NCI-H2227 (cell line): ENCODE measurements at regions not wholly inside any gene's neighbourhood (a gene's known extent, or its start where the extent isn't known, plus 50 kb on each side); places are given as distances from the start of the nearest gene placed in this dataset.
"Not testable (repeated sequence)": the region's sequence is repeated elsewhere in the genome, so short reads cannot be mapped to it uniquely, and the experiment has no call there.

Source experiments
- DNase-seq: peaks from one replicate; lab custom pipeline; 2025; ENCODE audit not compliant: unreplicated experiment; lab: John Stamatoyannopoulos, UW

DNA sequence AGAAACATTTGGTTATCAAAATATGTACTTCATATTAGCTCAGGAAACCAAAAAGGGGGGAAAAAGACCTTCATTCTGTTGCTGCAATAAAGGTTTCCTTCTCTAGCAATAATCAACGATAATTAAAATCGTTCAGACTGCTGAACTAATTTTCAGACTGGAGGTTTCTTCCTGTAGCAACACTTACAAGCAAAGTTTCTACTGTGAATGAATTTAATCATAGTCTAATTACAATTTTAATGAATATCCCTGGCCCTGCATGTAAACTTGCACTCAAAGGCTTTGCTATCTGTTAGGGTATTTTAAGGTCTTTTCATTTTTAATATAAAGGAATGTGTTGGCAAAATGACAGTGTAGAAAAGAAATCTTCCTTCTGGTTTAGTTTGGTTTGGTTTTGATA lies 265.2 kb downstream of the QDPR start:
- no peak for DNase-seq

- DNase-seq = no peak
These were observed 270.1 kb downstream of the QDPR start for GRCh38 chr4:17241835-17242234.

DNA sequence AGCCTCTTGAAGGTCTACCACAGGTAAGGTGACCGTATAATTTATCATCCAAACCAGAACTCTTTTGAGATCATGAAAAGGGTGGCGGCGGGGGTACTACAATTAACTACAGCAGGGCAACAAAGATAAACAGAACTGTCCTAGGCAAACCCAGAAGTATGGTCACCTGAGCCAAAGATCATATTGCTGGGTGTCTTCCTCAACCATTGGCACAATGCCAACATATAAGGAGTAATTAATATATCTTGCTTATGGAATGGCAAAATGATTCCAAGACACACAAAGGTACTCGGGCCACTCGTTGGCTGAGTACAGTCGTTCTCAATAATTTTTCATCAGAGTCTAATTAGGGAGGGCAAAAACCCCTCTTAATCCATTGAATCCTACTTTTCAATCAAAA lies 273.3 kb downstream of the QDPR start:
- DNase-seq = no peak

GRCh38 chr4:17236686-17237085 lies 275.2 kb downstream of the QDPR start:
- DNase-seq = no peak

GRCh38 chr4:17234678-17235077 lies 277.2 kb downstream of the QDPR start:
- DNase-seq = no peak

DNA sequence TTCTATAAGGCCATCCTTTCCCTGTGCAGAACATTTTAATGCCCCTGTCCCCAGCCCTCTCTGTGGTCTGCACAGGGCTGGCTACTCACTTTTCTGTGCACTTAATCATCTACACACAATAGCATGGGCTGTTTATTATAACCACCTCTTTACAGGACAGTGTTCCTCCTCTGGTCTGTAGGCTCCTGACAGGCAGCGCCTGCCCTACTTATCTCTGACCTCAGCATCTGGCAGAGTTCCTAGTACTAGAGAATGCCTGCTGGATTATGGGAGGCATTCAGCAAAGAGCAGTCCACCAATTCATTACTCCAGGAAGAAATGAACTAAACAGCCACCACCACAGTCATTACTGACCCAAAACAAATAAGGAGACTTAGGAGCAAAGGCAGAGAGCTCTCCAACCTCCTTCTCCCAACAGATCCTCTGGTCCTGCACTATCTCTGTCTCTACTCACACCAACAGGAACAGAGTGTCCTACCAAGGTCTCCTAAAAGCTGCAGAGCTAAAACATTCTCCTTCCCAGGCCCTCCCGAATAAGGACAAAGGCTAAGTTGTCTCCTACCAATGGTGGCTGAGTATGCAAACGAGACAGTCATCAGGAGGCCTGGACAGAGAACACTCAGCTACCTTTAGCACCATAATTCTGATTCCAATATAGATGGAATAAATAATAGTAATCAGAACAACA lies 279.2 kb downstream of the QDPR start:
- DNase-seq = no peak

GRCh38 chr4:17231880-17232475 lies 279.9 kb downstream of the QDPR start:
- DNase-seq = not testable (repeated sequence)

DNA sequence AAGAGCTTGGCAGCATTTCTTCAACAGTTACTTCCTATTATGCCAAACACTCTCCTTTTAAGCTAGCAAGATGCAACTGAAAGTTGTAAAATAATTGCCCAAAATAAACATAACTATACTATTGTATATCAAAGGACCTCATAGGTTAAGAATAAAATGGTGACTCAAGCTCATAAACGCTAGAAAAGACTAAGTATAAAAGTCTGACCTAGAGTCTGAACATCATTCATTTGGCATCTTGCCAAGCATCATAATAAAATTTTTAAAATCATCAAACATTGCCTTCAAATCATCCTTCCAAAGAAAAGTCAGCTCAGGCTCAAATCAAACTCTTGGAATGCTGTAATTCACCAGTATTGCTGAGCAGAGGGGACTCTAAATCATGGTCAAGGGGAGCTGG lies 281.2 kb downstream of the QDPR start:
- DNase-seq = no peak

DNA sequence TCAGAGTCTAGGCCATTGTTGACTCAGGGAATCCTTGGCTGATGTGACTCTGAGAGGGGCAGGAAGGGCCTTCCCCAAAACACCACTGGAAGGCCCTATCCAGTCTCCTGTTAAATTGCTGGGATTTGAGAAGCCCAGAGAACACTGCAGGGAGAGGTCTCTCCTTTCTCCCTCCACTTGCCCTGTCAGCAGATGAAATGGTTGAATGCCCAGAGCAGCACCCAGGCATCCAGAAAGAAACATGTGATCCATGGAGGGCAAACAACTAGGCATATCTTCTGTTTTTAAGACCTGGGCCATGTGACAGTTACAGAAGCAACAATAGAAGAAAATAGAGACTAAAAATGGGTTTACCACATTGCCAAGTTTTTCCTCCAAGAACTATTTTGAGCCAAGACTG lies 291.1 kb downstream of the QDPR start:
- no peak for DNase-seq

DNA sequence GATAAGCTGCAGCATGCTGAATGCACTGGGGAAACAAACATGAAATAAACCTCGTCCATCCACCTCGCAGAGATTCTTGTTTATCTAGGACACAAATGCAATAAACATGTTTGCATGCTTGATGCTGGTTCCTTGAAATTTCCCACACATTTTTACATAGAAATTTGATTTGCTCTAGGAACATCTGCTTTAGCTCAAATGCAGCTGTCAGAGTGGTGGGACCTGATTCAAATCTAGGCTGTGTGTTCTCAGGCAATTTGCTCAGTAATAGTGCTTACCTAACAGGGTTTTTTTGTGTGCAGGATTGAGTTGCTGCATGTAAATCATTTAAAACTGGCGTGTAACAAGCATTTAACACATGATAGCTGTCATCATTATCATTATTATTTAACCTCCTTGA lies 293.1 kb downstream of the QDPR start:
- no peak for DNase-seq

DNA sequence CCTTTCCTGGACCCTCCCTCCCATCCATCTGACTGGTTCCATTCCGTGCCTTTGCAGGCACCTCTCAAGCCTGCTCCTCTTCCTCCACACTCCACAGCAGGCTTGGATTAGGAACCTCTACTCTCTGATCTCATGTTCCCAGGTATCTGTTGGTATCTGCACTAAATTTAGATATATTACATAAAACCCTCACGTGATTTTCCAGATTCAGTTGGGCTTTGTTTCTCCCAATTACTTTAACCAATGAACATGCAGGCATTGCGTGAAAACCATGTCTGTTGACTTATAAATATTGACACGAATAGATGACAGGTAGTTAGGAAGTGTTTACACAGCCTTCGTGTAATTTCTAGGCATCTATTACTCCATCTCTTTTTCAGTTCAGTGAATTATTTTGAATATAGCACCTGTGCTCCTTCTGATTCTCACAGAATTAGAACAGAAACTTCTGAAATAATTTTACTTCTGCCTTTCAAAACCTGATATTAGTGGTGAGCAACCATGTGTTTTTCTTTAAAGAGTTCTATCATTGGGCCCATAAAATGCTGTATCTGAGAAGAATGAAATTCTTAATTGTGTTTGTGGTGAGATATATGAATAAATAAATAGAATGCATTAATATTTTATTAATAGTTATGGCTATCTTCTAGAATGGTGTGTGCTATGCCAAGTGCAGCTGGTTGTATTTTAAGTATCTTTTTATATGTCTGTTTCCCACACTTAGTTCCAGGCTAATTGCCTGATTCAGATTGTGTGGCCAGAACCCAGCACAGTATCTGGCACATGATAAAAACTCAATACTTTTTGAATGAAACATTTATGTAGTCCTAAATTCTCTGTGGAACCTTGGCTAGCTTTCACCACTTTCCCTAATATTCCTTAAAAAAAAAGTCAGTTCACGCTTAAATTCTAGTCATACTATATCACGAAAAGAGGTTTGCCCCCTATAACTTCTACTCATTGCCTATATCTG lies 304.8 kb downstream of the QDPR start:
- no peak for DNase-seq

GRCh38 chr4:17204908-17205307 lies 306.5 kb upstream of the LDB2 start:
- no peak for DNase-seq

- DNase-seq = no peak
These were observed 305.4 kb upstream of the LDB2 start for GRCh38 chr4:17203797-17204196.

DNA sequence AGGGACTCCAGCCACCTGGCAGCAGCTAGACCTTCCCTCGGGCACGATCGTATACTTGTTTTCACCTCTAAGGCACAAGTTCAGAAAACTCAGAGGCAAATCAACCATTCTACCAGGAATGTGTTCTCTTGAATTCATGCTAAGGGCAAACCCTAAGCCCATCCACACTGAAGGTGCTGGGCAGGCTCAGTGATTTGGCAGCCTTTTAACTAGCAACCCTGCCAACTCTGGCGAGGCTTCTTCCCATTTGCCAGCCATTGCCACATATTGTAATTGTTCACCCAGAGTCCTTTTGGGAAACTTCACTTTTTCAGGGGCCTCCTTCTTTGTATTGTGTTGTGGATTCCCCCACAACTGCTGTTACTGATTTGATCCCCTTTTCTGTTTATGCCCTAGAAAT lies 298.6 kb upstream of the LDB2 start:
- no peak for DNase-seq

DNA sequence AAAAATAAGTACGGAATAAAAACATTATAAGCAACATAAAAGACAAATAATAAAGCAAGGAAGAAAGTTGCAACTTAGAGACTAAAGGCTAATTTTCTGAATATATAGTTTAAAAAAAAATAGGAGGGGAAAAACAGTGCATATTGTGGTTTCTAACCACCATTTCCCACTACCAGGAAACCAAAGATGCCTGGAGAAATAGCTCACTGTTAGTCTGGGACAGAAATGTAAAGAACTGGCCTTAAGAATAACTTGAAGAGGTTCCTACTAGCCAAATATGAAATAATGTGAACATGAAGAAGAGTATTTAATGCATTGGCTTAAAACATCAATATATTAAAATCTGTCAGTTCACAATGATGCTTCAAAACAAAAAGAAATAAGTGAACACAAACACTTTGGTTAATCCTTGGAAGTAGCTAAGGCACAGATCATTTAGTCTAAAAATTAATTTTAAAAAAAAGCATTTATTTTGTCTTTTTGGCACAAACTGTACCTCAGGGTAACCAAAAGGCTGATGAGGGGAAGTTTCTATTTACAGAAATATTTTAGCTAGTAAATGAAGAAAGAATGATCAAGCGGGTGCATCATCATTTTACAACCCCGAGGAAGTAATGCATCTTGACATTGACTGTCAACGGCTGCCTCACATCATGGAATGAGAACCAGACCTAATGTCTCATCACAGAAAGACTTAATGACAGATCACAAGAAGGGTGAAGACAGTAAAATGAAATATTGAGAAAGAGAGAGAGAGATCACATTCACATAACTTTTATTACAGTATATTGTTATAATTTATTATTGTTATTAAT lies 297.2 kb upstream of the LDB2 start:
- DNase-seq = no peak

- DNase-seq = no peak
These were observed 296.1 kb upstream of the LDB2 start for GRCh38 chr4:17194586-17194985.

- no peak for DNase-seq
These were observed 291.3 kb upstream of the LDB2 start for GRCh38 chr4:17189759-17190158.

DNA sequence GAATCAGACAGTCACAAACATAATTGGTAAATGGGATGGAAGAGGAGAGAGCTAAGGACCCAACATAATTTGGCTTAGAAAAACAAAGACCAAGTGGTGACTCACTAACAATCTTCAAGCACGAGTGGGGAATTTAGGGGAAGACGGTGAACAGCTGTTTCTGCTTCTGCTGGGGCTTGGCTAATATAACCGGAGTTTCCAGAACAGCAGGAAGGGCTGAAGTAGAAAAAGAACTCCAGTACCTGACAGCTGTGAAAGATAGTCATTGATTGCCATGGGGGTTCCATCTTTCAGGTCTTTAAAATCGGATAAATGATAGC lies 290.9 kb upstream of the LDB2 start:
- DNase-seq = no peak

- DNase-seq = no peak
These were observed 290.3 kb upstream of the LDB2 start for GRCh38 chr4:17188547-17189400.

- no peak for DNase-seq
These were observed 289.7 kb upstream of the LDB2 start for GRCh38 chr4:17188125-17188524.
